SHP77 (cell line): ENCODE measurements at regions not wholly inside any gene's neighbourhood (a gene's known extent, or its start where the extent isn't known, plus 50 kb on each side); places are given as distances from the start of the nearest gene placed in this dataset.
A peak's percentile ranks its signal among the peaks of the same experiment; 100 is the strongest.
"Not testable (repeated sequence)": the region's sequence is repeated elsewhere in the genome, so short reads cannot be mapped to it uniquely, and the experiment has no call there.

Experiments used
- DNase-seq, 2 experiments: peaks; one replicate each; lab custom pipeline; 2025; lab: John Stamatoyannopoulos, UW

DNA sequence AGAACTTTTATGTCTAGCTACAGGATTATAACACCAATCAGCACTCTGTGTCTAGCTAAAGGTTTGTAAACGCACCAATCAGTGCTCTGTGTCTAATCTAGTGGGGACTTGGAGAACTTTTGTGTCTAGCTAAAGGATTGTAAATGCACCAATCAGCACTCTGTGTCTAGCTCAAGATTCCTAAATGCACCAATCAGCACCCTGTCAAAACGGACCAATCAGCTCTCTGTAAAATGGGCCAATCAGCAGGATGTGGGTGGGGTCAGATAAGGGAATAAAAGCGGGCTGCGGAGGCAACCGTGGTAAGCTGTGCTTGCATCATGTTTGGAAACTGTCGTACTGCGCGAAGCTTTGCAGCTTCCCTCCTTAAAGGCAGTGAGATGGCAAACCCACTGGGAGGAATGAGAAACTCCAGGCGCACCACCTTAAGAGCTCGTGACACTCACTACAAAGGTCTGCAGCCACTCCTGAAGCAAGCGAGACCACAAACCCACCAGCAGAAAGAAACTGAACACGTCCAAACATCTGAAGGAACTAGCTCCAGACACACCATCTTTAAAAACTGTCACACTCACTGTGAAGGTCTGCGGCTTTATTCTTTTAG lies 112.1 kb upstream of the DUSP22 start:
- not testable (repeated sequence) for DNase-seq

DNA sequence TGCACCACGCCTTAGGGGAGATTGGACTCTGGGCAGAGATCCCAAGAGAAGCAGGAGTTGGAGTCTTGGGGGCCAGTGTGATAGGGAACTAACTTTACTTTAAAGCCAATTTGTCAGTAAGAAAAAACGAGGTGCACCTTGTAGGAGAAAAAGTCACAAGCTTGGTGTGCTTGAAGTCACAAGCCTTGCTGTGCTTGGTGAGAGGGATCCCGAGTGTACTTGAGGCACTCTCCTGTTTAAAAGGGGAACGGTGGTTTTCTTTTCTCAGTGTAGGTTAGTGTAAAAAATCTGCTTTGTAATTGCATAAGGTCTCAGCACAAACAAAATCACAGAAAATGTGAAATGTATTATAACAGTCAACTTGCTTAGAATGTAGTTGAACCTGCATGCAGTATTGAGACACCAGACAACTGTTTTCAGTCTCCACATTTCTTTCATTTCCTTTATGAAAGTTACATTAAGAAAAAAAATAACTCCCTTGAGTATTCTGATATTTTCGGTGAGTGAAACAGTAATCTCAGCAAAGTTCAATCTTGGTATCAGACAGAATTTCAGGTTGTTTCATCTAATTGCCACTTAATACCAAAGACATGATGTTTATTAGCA lies 111.1 kb upstream of the DUSP22 start:
- DNase-seq = no peak

DNA sequence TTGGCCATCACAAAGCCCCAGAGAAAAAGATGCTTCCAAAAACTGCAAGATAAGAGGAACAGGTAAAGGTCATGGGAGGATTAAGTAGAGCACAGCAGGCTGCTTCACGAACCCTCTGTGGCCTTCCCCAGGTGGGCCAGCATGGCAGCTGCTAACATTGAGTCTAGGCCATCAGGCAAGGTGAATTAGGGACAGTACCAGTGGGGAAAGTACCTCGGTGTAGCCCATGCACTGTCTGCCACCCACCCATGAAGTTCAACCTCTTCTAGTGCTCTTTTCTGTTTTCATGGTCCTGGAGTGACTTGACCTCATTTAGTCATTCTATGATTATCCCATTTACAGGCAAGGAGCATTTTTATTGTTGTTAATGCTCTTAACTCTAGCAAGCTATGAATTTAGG lies 108.6 kb upstream of the DUSP22 start:
- DNase-seq = no peak

DNA sequence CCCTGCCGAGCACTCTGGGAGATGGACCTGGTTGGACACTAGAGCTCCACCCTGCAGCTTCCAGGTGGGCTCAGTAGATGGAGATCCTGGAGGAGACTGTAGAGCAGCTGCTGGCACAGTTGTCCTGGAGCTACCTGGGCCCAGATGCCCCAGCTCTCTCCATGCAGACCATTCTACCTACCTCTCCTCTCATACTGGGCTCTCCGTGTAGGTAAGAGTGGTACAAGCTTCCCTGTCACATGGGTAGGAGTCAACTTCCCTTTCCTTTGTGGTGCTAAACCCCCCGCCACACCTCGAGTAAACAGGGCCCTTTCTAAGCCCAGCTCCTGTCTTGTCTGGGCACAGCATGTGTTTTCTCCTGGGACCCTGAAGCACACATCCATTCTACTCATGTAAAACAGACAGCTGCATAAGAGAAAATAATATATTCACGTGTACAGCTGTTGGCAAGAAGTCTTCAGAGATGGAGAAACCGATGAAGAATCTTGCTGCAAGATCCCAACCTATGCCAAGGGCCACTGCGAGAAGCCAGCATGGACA lies 108.1 kb upstream of the DUSP22 start:
- DNase-seq = no peak

GRCh38 chr6:186340-186965 lies 105.8 kb upstream of the DUSP22 start:
- no peak for DNase-seq

GRCh38 chr6:187210-187861 lies 105.0 kb upstream of the DUSP22 start:
- DNase-seq = no peak

DNA sequence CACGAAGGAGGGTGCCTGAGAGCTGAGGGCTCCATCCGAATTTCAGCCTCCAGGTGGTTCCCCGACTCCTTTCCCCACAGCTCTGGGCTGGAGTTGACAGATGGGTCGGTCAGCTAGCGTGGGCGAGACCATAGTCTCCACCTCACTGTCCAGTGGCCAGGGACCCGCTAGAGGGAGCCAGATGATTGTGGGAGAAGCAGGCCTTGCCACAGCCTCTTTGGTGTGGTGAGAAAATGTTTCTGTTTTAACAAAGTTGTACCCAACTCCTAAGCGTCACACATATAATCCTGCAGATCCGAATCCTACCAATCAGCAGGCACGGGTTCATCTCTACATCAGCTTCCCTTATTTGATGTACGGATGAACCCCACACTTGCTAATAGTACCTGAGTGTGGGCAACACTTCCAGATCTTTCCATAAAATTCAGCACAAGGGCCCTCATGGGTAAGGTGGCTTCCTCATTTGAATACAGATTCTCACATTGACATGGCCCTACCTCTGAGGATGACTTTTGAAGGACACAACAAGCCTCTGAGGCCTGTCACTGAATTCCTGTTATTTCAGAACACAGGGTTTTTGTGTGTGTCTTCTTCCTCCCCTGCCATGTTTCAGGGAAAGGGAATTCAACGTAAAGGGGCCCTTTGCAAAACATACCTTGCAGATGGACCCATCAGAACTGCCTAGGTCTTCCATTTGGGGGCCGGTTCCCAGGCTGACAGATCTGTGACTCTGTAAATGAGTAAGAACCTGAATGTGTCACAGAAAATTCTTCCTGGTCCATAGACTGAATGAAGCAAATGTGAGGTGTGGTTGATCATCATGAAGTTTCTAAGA lies 103.2 kb upstream of the DUSP22 start:
- DNase-seq = peak; percentile 77 to 86

DNA sequence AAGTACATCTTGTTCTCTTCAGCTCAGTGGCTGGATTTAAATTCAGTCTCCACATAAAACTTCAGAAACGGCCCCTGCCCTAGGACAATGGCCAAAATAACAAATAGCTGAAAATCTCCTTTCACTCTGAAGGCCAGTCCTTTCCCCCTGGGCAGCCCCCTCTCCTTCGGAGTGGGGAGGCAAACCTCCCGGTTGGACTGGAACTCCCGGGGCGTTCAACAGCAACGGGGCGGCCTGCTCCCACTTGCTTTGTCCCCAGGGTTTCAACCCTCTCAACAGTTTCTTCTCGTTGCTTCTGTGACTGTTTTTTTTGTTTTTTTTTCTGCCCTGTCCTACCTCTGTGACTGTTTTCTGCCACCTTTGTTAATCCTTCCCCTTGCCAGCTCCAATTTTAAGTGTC lies 102.6 kb upstream of the DUSP22 start:
- no peak for DNase-seq

DNA sequence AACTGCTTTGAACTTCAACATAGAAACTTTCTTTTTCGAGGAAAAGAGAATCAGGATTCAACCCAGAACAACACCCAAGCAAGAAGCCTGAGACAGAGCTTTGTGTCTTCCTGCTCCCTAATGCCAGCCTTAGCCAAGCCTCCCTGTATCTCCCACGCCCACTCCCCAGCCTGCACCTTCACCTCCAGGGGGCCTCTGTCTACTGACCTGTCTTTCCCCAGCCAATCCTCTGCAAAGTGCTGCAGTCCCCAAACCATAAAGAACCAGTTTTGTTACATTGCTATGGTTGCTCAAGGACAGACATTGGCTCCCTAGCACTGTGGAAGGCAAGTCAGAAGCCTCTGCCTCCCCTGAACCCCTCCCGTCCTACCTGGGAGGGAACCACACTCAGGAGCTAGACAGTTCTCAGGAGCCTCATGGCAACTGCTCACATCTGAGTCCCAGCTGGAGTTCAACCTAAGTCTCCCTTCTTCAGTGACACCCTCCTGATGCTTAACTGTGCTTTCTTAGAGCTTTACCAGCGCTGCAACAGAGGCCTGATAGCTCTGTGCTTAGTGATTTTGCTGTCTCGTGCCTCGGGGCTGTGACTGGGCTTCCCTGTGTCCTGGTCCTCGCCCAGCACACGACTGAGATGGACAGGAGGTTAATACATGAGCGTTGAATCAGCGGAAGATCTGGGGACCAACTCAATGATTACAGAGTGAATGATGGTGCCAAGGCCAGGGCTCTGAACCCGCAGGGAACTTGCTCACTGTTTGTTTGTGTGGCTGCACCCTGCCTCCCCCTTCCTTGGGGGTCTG lies 101.5 kb upstream of the DUSP22 start:
- DNase-seq = no peak

GRCh38 chr6:191487-192312 lies 100.6 kb upstream of the DUSP22 start:
- no peak for DNase-seq

- DNase-seq = no peak
Observed at GRCh38 chr6:192313-192664, 100.0 kb upstream of the DUSP22 start.

- DNase-seq = no peak
Observed at GRCh38 chr6:193180-193579, 99.1 kb upstream of the DUSP22 start.

- DNase-seq = no peak
Observed at GRCh38 chr6:193773-194310, 98.4 kb upstream of the DUSP22 start.

DNA sequence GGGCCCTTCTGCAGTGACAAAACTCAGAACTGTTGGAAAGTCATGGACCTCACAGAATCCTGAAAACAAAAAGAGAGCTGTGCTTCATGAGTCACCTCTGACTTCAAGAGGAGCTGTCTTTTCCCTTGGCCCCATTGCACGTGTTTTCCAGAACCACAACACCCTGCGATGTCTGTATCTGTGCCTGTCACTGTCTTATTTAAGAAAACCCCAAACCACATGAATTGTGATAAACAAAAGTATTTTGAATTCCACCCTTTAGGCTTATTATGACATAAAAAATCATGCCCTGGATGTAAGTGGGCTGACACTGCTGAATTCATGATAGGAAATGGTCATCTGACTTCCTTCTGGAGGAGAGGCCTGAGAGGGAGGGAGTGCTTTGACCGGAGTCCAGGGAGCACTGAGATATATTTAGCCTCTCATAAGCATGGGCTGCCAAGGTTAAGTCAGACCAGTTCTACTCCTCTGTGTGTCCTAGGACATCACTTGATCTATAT lies 96.4 kb upstream of the DUSP22 start:
- no peak for DNase-seq

GRCh38 chr6:196543-196942 lies 95.7 kb upstream of the DUSP22 start:
- no peak for DNase-seq

GRCh38 chr6:203661-204060 lies 88.6 kb upstream of the DUSP22 start:
- no peak for DNase-seq

DNA sequence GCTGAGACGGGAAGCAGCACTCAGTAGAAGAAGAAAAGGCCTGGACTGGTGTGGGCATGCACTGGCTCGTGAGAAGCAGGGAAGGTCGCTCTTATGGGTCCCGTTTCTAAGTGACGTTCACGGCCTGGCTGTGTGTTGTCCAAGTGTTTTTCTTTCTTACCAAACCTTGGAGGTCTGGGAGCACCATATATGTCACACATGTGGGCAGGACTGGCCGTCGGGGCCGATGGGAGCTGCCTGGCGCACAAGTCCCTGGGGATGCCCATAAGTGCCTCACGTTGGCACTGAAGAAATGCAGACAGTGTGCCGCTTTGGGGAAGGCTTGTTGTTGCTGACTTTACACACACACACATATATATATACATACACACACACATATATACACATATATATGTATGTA lies 86.0 kb upstream of the DUSP22 start:
- DNase-seq = no peak

- DNase-seq = no peak
Observed at GRCh38 chr6:208364-208763, 83.9 kb upstream of the DUSP22 start.

DNA sequence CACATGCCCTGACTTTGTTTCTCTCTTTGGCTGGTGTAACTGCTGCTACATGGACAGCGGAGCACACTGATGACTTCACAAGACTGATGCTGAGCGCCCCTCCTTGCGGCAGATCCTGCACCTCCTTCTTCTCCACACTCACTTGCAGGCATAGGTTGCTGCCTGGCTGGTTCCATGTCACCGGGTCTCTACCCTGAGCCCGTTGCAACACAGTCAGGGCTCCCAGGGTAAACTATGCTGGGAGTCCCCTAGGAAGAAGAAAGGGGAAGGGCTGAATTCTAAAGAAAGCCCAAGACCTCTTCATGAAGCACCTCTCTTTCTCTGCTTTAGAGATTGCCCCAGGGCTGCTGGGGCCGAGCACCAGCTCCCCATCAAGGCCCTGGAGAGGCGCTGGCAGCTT lies 83.3 kb upstream of the DUSP22 start:
- no peak for DNase-seq
